B cell (primary cell): ENCODE measurements at regions not wholly inside any gene's neighbourhood (a gene's known extent, or its start where the extent isn't known, plus 50 kb on each side); places are given as distances from the start of the nearest gene placed in this dataset.

Experiments used
- CTCF ChIP-seq: fragments of 200-600 bp; IDR thresholded peaks from one replicate; pipeline ENCODE4 v1.8.0; 2022; ENCODE audit warnings: antibody characterized with exemption, mild to moderate bottlenecking
- EZH2 ChIP-seq: IDR thresholded peaks from 2 replicates; pipeline ENCODE4 v1.6.1; 2012; ENCODE audit warnings: borderline replicate concordance, low read depth, mild to moderate bottlenecking, moderate library complexity, low read length; ENCODE audit not compliant: insufficient read depth, poor library complexity, severe bottlenecking

- TF ChIP-seq CTCF (no peak), EZH2 (no peak)
Observed at GRCh38 chr9:61669352-61669751, 479.5 kb downstream of the SPATA31A7 start.
